CD4-positive, alpha-beta T cell treated with Interleukin-10 for 1 hour (primary cell): ENCODE measurements at regions not wholly inside any gene's neighbourhood (a gene's known extent, or its start where the extent isn't known, plus 50 kb on each side); places are given as distances from the start of the nearest gene placed in this dataset.
A peak's percentile ranks its signal among the peaks of the same experiment; 100 is the strongest.

ENCODE experiments used
- DNase-seq: peaks from one replicate; pipeline ENCODE4 v3.0.0-alpha.2; 2020

DNA sequence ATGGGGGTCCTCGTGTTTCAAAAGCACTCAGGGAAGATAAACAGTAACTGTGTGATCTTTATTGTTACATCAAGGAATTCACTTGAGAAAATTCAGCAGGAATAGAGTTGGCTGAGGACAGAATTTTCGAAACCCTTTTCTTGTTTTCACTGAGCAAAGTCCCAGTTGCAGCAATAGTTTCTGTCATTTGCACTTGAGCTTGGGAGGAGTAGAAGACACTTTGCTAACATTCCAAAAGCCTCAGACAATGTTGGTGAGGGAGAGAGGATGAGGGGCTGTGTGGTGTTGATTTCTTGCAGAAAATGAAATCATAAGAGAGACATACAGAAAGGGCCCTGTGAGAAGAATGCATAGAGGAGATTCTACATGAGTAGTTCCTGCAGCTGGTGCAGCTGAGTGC, 151.9 kb upstream of the DIPK2B start:
- DNase-seq = no peak

DNA sequence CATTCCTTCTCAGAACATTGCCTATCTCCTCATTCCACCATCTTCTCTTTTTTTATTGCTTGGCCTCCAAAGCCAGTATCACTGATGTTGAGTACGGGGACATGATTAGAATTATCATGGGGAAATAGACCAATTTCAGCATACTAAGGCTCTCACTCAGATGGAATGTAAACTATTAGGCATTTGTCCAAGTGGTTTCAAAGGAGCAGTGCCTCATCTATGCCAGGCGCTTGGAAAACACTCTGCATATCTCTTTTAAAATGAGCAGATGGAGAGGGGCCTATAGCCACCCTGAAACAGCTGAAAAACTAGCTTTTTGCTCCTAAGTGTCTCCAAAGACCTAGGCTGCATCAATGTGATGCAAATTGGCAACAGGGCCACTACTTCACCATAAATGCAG, 150.8 kb upstream of the DIPK2B start:
- DNase-seq = no peak

DNA sequence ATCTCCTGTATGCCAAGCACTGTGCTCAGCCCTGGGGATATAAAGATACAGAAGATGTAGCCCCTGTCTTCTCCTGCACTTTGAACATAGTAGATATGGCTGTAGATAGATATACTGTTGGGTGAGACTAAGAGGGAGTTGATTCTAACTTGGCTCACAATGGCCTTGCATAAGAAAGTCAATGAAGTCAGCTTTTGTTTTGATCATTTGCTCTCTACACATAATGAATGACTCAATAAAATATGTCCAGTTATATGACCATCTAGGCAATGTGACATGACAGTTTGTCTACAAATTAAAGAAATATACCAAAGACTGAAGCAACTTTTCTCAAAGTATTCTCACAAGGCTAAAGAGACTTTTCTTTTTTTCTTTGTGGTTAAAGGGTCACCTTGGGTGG, 147.6 kb upstream of the DIPK2B start:
- DNase-seq = no peak

DNA sequence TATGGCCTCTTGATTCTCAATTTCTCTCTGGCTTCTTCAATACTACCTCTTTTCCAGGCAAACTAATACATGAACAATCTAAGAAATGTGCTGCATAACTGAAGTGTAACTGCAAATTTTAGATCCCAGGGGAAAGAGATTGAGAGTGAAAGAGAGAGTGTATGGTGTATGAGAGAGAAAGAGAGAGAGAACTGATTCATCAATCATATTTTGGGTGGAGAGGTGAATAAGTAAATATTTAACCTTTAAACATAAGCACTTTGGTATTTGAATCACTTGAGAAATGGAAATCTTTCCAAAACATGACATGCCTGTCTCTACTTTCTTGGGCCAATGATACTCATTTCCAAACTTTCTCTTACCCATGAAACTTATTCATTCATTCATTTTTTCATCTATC, 147.2 kb upstream of the DIPK2B start:
- DNase-seq = no peak

GRCh38 chrX:45344594-45344993, 143.9 kb upstream of the DIPK2B start:
- no peak for DNase-seq

DNA sequence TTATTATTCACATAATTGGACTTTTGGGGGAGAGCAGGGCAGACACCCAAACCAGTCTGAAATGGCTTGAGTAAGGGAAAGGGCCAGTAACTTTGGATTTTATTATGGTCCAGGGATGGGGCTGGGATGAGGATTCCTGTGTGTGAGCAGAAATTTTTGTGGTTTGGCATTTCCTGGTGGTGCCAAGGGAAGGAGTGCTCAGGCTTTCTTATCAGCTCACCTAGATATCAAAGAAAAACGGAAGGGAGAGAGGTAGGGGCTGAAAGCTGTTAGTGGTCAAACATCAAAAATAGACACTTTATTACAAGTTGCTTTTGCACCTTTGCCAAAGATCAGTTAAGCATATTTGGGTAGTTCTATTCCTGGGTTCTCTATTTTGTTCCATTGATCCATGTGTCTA, 128.5 kb upstream of the DIPK2B start:
- DNase-seq = no peak

DNA sequence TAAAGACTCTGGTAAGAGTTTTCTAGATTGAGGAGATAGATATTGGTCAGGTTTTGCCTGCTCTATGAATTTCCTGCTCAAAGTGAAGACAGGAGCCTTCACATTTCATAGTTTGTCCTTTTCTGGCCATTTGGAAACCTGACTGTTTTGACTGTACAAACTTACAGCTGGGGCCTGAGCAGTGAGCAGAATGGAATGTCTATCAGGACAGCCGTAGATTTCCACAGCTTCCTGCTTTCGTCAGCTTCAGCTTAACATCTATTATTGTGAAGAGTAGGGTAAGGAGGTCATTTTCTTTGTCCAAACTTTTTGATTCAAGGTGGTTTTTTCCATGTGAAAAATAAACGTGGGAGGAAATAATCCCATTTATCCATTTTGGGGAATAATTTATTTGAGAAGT, 124.3 kb upstream of the DIPK2B start:
- DNase-seq = no peak

GRCh38 chrX:45323387-45323786, 122.7 kb upstream of the DIPK2B start:
- no peak for DNase-seq

DNA sequence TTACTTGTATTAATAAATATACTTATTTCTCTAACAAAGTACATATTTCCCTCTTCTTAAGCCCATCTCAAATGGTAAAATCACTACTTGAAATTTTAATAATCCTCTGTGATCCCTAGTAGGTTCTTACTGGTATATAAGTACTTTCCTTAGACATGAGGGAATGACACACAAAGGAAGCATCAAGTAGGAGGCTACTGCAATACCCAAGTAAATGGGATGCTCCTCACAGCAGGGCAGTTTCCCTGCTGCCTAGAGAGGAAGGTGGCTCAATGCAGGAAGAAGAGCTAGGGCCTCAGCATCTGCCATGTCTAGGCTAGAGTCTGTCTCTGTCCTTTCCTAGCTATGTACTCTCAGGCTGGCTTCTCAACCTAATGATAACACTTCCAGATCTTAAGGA, 122.1 kb upstream of the DIPK2B start:
- no peak for DNase-seq

- peak; percentile 6 for DNase-seq
These were observed 121.7 kb upstream of the DIPK2B start for GRCh38 chrX:45322382-45322781.

GRCh38 chrX:45320191-45320590, 119.5 kb upstream of the DIPK2B start:
- DNase-seq = no peak

DNA sequence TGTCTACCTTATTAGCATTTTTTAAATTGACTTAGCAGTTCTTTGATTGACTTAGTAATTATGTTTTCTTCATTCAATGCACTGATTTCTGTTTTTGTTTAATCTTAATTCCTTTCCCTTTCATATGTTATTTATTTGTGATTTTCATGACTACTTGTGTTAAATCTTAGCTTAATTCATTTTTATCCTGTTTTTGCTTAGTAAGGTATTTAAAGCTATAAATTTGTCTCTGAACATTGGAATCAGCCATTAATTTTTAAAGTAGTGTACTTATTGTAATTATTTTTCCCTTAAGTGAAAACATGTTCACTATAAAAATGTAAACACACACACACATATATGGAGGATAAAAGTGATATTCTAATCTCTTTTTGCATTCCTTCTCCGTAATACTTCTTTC, 109.1 kb upstream of the DIPK2B start:
- DNase-seq = no peak

DNA sequence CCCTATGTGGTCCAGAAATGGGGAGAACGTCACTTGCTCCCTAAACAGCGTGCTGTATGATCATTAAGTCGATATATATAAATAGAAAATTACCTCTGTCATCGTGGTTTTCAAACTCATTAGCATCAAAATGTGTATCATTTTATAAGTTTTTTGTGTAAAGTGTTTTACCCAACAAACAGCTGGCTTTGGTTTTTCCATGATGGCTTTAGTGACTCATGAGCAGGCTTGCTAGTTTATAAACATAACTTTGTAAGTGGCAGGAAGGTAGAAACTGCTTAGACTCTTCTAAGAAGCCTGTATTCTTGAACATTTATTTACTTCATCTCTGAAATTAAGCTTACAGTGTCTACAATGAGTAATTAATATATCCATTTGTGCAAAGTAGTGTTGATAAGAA, 108.4 kb upstream of the DIPK2B start:
- DNase-seq = no peak

GRCh38 chrX:45306794-45307193, 106.1 kb upstream of the DIPK2B start:
- DNase-seq = no peak

DNA sequence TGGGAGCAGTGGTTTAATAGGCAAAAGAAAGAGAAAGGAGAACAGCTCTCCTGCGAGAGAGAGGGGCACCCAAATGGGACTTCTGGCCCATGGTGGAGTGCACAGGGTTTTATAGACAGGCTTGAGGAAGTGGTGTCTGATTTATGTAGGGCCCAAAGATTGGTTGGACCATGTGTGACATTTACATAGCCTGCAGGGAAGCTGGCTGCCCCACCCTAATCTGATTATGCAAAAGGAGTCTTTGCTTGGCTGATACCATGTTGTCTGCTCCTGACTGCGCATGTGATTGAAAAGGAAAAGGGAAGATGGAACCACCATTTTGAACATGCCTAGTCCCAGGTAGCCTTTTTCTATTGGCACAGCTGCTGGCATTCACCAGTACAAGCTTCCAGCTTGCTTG, 100.0 kb upstream of the DIPK2B start:
- DNase-seq = no peak

GRCh38 chrX:45295259-45295986, 94.7 kb upstream of the DIPK2B start:
- no peak for DNase-seq

- no peak for DNase-seq
These were observed 73.9 kb upstream of the DIPK2B start for GRCh38 chrX:45274576-45274975.

DNA sequence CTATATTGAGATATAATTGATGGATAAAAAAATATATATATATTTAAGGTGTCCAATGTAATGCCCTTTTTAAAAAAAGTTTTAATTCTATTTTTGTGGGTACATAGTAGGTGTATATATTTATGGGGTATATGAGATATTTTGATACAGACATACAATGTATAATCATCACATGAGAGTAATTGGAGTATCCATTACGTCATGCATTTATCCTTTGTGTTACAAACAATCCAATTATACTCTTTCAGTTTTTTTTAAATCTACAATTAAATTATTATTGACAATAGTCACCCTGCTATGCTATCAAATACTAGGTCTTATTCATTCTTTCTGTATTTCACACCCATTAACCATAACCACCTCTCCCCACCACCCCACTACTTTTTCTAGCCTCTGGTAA, 66.3 kb upstream of the DIPK2B start:
- DNase-seq = no peak

DNA sequence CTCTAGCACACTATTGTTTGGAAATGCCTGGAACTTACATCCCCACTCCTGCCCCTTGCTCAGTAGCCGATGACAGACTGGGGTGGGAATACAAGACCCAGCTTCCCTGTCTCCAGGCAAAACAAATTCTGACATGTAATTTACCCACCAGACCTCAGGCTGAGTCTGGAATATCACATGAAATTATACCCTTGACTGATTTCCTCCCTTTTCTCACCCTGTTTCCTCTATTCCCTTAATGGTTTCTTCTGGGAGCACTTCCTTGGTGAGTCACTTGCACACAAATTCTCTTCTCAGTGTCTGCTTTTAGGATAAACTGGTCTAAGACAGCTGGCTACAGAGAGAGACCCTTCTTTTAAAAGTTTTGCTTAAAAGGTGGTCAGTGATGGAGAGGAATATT, 65.8 kb upstream of the DIPK2B start:
- no peak for DNase-seq

- no peak for DNase-seq
These were observed 64.2 kb upstream of the DIPK2B start for GRCh38 chrX:45264865-45265264.

DNA sequence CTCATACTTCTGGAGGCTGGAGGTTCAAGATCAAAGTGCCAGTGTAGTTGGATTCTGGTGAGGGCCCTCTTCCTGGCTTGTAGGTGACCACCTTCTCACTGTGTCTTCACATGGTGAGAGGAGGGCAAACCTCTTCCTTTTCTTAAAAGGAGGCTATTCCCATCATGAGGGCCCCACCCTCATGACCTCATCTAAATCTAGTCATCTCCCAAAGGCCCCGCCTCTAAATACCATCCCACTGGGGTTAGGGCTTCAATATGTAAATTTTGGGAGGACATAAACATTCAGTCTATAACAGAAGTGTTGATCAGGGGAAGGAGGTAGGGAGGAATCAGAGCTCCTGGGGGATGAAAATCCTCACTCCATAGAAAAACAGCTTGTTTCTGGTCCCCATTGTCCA, 60.8 kb upstream of the DIPK2B start:
- DNase-seq = no peak

DNA sequence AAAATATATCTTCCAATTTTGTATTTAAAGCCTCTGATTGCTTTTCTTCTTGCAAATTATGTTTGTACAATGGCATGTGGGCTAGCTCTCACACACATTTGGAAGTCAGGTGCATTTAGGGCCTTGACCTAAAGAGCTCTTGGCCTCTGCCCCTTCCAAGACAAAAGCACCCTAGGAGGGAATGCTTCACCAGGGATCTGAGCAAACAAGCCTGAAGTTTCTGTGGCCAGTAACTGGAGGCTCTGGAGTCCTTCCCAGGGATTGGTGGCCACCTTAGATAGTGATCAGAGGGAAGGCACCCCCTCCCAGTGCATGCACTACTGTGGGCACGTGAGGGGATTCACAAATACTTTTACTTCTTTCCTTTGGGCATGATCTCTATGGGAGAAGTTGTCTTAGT, 60.3 kb upstream of the DIPK2B start:
- no peak for DNase-seq

- DNase-seq = no peak
These were observed 58.2 kb upstream of the DIPK2B start for GRCh38 chrX:45258731-45259402.
